ENCODE measurements at regions not wholly inside any gene's neighbourhood (a gene's known extent, or its start where the extent isn't known, plus 50 kb on each side); places are given as distances from the start of the nearest gene placed in this dataset.

GRCh38 chr9:87259543-87260518 is 237.8 kb upstream of the DAPK1 start:
- TF ChIP-seq, protein P1, sequence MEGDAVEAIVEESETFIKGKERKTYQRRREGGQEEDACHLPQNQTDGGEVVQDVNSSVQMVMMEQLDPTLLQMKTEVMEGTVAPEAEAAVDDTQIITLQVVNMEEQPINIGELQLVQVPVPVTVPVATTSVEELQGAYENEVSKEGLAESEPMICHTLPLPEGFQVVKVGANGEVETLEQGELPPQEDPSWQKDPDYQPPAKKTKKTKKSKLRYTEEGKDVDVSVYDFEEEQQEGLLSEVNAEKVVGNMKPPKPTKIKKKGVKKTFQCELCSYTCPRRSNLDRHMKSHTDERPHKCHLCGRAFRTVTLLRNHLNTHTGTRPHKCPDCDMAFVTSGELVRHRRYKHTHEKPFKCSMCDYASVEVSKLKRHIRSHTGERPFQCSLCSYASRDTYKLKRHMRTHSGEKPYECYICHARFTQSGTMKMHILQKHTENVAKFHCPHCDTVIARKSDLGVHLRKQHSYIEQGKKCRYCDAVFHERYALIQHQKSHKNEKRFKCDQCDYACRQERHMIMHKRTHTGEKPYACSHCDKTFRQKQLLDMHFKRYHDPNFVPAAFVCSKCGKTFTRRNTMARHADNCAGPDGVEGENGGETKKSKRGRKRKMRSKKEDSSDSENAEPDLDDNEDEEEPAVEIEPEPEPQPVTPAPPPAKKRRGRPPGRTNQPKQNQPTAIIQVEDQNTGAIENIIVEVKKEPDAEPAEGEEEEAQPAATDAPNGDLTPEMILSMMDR (IDR thresholded peaks at IDR 0.05; ENCODE audit: low read depth, low read length) = no peak

GRCh38 chr9:87263291-87263690 is 234.4 kb upstream of the DAPK1 start:
- TF ChIP-seq, protein P1 (IDR thresholded peaks at IDR 0.05; ENCODE audit: low read depth, low read length) = no peak
- no peak for DNase-seq (ENCODE audit: extremely low read depth, low read depth)

More at GRCh38 chr9:87259543-87260518, 237.8 kb upstream of the DAPK1 start:
- DNase-seq (ENCODE audit: extremely low read depth, low read depth) = no peak

GRCh38 chr9:87266697-87267096 is 231.0 kb upstream of the DAPK1 start:
- TF ChIP-seq, protein P1 (IDR thresholded peaks at IDR 0.05; ENCODE audit: low read depth, low read length) = no peak
- DNase-seq (ENCODE audit: extremely low read depth, low read depth) = no peak

- peak; percentile 82 for DNase-seq (ENCODE audit: extremely low read depth, low read depth)
- TF ChIP-seq, protein P1 (IDR thresholded peaks at IDR 0.05; ENCODE audit: low read depth, low read length) = no peak
These were observed 230.2 kb upstream of the DAPK1 start for GRCh38 chr9:87267251-87268070.

GRCh38 chr9:87269296-87270176 is 228.1 kb upstream of the DAPK1 start:
- no peak for DNase-seq (ENCODE audit: extremely low read depth, low read depth)
- TF ChIP-seq, protein P1 (IDR thresholded peaks at IDR 0.05; ENCODE audit: low read depth, low read length) = no peak

DNA sequence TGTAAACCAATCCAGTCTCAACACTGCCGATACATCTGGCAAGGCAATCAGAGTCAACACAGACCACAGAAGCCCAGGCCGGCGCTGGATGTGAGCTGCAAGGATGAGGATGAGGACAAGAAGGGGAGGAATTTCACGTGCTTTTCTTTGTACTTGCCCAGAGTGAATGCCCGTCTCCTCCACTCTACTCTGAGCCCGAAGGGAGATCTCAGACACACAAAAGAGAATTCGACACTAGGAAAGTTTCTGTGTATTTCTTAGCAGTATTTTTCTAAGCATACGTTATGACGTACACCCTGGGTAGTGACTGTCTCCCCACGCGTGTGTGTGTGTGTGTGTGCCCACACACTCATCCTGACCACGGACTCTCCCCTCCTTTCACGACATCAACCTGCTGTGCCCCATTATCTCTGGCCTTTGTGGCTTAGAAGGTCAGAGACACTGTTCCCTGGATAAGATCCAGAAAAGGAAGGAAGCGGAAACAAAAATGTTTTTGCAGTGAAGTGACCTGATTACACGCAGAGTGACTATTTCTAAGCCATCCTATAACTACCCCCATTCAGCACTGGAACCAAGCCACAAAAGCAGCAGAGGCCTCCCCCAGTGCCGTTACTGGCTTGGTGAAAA is 227.3 kb upstream of the DAPK1 start:
- DNase-seq (ENCODE audit: extremely low read depth, low read depth) = peak; percentile 68
- TF ChIP-seq, protein P1 (IDR thresholded peaks at IDR 0.05; ENCODE audit: low read depth, low read length) = no peak

All from AG09319 (cell line).